Brain microvascular endothelial cell (primary cell): ENCODE measurements at regions not wholly inside any gene's neighbourhood (a gene's known extent, or its start where the extent isn't known, plus 50 kb on each side); places are given as distances from the start of the nearest gene placed in this dataset.

Experiments used
- DNase-seq: peaks from one replicate; pipeline ENCODE4 v3.0.0-alpha.2; 2020
- H3K27ac ChIP-seq: fragments of 250-450 bp; sonication (Bioruptor Pico); 2 replicates; pipeline ENCODE4 v1.5.1; 2020; ENCODE audit warnings: mild to moderate bottlenecking, moderate library complexity
- H3K27me3 ChIP-seq: fragments of 250-450 bp; sonication (Bioruptor Pico); replicated peaks from 2 replicates; pipeline ENCODE4 v1.5.1; 2020; ENCODE audit warnings: mild to moderate bottlenecking
- H3K36me3 ChIP-seq: fragments of 250-450 bp; sonication (Bioruptor Pico); replicated peaks from 2 replicates; pipeline ENCODE4 v1.5.1; 2020; ENCODE audit warnings: mild to moderate bottlenecking
- H3K4me3 ChIP-seq: 2 replicates; pipeline ENCODE4 v1.5.1; 2011; ENCODE audit warnings: low read depth, mild to moderate bottlenecking, control low read depth, low read length, moderate library complexity
- in situ Hi-C: cut with HindIII; loops from 2 replicates; pipeline ENCODE4 v1.10.0; 2017; ENCODE audit warnings: low sequenced_read_pairs, low pct_ligation_motif_present
- TF ChIP-seq, protein P1 (sequence below): IDR thresholded peaks from 2 replicates; pipeline ENCODE4 v1.5.1; 2011; ENCODE audit warnings: low read depth, mild to moderate bottlenecking, moderate library complexity, low read length, control low read depth, inconsistent platforms; ENCODE audit errors: missing control alignments

DNA sequence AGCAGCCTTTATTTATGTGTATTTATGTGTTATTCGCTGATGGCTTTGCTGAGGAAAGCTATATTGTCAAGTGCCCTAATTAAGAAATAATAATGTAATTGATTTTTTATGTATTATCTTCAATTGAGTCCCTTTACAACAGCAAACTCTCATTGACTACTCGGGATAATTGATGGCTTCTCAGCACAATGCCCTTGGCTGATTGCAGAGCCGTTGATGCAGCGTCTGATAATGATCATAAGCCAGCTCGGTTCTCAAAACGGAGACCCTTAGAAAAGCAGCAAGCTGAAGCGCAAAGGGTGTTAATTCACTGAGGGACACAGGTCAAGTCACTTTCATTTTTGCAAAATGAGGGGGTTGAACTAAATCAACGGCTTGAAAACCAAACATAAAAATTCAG, 357.1 kb upstream of the KCNH8 start:
- Histone ChIP-seq H3K27me3 (no peaks in the 10 kb centered on the region), H3K36me3 (no peaks in the 10 kb centered on the region), H3K4me3 (no peak overlapping the region), H3K27ac (no peak overlapping the region)
- in situ Hi-C loops = no loop called here
- TF ChIP-seq, protein P1, sequence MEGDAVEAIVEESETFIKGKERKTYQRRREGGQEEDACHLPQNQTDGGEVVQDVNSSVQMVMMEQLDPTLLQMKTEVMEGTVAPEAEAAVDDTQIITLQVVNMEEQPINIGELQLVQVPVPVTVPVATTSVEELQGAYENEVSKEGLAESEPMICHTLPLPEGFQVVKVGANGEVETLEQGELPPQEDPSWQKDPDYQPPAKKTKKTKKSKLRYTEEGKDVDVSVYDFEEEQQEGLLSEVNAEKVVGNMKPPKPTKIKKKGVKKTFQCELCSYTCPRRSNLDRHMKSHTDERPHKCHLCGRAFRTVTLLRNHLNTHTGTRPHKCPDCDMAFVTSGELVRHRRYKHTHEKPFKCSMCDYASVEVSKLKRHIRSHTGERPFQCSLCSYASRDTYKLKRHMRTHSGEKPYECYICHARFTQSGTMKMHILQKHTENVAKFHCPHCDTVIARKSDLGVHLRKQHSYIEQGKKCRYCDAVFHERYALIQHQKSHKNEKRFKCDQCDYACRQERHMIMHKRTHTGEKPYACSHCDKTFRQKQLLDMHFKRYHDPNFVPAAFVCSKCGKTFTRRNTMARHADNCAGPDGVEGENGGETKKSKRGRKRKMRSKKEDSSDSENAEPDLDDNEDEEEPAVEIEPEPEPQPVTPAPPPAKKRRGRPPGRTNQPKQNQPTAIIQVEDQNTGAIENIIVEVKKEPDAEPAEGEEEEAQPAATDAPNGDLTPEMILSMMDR = no peak
- DNase-seq = no peak

DNA sequence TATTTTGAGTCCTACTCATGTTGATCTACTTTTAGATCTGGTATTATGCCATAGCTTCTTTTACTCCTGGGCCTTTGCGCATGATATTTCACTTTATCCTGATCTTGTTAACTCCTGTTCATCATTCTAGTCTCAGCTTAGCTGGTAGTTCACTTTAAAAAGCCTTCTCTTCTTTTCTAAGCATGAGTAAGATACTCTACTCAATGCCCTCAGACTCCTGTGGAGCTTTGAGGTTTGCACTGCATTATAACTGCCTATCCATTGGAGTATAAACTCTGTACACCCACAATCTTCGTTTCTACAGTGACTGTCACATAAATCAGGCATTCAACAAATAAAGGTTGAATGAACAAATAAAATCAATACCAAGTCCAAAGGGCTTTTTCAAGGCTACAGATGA, 357.9 kb upstream of the KCNH8 start:
- H3K27ac ChIP-seq = no peak overlapping the region
- no peak overlapping the region for H3K4me3 ChIP-seq
- H3K27me3 ChIP-seq = no peaks in the 10 kb centered on the region
- H3K36me3 ChIP-seq = no peaks in the 10 kb centered on the region
- TF ChIP-seq, protein P1 = no peak
- in situ Hi-C loops = no loop called here
- no peak for DNase-seq

DNA sequence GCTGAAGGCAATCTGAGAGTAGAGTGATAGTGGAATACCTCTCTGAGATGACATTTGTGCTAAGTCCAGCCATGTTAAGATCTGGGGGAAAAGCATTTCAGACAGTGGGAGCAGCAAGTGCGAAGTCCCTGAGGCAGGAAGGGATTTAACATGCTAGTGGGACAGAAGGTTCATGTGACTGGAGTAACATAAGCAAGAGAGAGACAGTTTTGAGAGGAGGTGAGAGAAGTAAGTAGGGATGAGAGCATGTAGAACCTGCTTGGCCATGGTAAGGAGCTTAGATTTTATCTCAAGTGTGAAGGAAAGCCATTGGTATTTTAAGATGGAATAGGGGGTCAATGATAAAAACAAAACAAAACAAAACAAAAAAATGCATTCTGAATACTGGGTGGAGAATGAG, 358.6 kb upstream of the KCNH8 start:
- TF ChIP-seq, protein P1 = no peak
- Histone ChIP-seq H3K36me3 (no peaks in the 10 kb centered on the region), H3K27me3 (no peaks in the 10 kb centered on the region), H3K4me3 (no peak overlapping the region), H3K27ac (no peak overlapping the region)
- in situ Hi-C loops = no loop called here
- DNase-seq = no peak

DNA sequence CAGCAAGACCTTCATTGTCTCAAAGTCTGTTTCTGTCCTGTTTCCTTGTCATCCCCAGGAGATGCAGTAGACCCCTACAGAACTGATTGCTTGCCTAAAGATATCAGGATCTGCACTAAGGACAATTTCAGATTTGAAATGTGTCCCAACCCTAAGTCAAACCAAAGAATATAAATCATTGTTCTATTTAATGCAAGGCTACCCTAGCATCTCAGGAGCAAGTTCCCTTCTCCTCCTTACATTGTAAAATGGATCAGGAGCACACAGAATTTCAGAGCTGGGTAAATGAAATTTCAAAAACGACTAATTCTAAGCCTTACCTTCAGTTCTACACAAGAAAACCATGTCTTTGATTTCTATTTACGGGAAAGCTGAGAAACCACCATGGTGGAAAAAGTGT, 360.9 kb upstream of the KCNH8 start:
- no peak for DNase-seq
- no peaks in the 10 kb centered on the region for H3K27me3 ChIP-seq
- in situ Hi-C loops = no loop called here
- H3K4me3 ChIP-seq = no peak overlapping the region
- H3K36me3 ChIP-seq = no peaks in the 10 kb centered on the region
- H3K27ac ChIP-seq = no peak overlapping the region
- TF ChIP-seq, protein P1 = no peak

DNA sequence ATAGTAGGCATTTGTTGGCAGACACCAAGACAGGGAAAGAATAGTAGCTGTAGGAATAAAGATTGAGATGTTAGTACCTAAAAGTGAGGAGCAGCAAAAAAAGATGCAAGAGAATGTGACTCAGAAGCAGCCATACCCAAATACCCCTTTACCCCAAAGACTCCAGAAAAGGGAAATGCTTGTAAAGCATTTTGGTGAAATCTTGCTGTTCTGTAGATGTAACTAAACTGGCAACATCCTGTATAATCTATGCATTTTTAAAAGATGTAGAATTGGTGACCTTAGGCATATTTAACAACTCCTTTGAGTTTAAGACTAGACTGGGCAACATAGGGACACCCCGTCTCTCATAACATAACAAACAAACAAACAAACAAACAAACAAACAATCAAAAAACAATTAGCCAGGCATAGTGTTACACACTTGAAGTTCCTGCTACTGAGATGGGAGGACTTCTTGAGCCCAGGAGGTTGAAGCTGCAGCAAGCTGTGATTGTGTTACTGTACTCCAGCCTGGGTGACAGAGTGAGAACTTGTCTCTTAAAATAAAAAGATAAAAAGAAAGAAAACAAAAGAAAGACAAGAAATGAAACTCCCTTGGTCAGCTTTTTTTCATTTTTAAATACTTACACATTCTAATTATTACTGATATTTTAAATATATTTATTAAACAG, 361.5 kb upstream of the KCNH8 start:
- H3K36me3 ChIP-seq = no peaks in the 10 kb centered on the region
- in situ Hi-C loops = no loop called here
- H3K27me3 ChIP-seq = no peaks in the 10 kb centered on the region
- no peak overlapping the region for H3K27ac ChIP-seq
- no peak for DNase-seq
- H3K4me3 ChIP-seq = no peak overlapping the region
- TF ChIP-seq, protein P1 = no peak

DNA sequence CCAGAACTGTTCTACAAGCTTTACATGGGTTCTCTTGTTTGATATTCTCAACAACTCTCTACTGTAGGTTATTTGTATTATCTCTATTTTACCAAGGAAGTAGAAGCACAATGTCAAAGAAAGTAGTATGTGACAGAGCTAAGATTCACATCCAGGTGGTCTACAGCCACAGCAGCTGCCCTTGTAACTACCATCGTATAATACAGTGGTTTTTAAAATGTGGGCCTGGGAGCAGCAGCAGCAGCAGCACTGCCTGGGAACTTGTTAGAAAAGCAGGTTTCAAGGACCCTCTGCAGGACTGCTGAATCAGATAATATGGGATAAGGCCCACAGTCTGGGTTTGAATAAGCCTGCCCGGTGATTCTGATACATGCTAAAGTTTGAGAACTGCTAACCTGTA, 357.1 kb upstream of the SATB1 start:
- in situ Hi-C loops = no loop called here
- Histone ChIP-seq H3K27ac (no peak overlapping the region), H3K27me3 (no peaks in the 10 kb centered on the region), H3K36me3 (no peaks in the 10 kb centered on the region), H3K4me3 (no peak overlapping the region)
- TF ChIP-seq, protein P1 = no peak
- DNase-seq = no peak
